ENCODE measurements at regions not wholly inside any gene's neighbourhood (a gene's known extent, or its start where the extent isn't known, plus 50 kb on each side); places are given as distances from the start of the nearest gene placed in this dataset.

- H3K4me1 ChIP-seq (ENCODE audit: insufficient read depth), result no peaks in the 10 kb centered on the region
- 81% methylated on average over 4 of the region's 4 CpGs for WGBS
- H3K27ac ChIP-seq (ENCODE audit: low read depth), result no peak overlapping the region
- no peaks in the 10 kb centered on the region for H3K36me3 ChIP-seq (ENCODE audit: insufficient read depth)
- DNase-seq (ENCODE audit: extremely low spot score), result no peak
- no peak overlapping the region for H3K4me3 ChIP-seq (ENCODE audit: low read depth, low read length)
Observed at GRCh38 chr14:37948266-37948665, 259.4 kb upstream of the SSTR1 start.

- Histone ChIP-seq H3K36me3 (ENCODE audit: insufficient read depth) (no peaks in the 10 kb centered on the region), H3K4me3 (ENCODE audit: low read depth, low read length) (no peak overlapping the region), H3K4me1 (ENCODE audit: insufficient read depth) (no peaks in the 10 kb centered on the region), H3K27ac (ENCODE audit: low read depth) (no peak overlapping the region)
- WGBS, result 68% methylated on average over 3 of the region's 3 CpGs
- DNase-seq (ENCODE audit: extremely low spot score), result no peak
Observed at GRCh38 chr14:37968664-37969240, 239.0 kb upstream of the SSTR1 start.

GRCh38 chr14:37969511-37969979, 238.2 kb upstream of the SSTR1 start:
- 46% methylated on average over 2 of the region's 2 CpGs for WGBS
- Histone ChIP-seq H3K4me3 (ENCODE audit: low read depth, low read length) (no peak overlapping the region), H3K27ac (ENCODE audit: low read depth) (no peak overlapping the region), H3K36me3 (ENCODE audit: insufficient read depth) (no peaks in the 10 kb centered on the region), H3K4me1 (ENCODE audit: insufficient read depth) (no peaks in the 10 kb centered on the region)
- DNase-seq (ENCODE audit: extremely low spot score), result no peak

GRCh38 chr14:37970696-37971095, 237.0 kb upstream of the SSTR1 start:
- H3K27ac ChIP-seq (ENCODE audit: low read depth), result no peak overlapping the region
- H3K4me3 ChIP-seq (ENCODE audit: low read depth, low read length), result no peak overlapping the region
- H3K36me3 ChIP-seq (ENCODE audit: insufficient read depth), result no peaks in the 10 kb centered on the region
- DNase-seq (ENCODE audit: extremely low spot score), result no peak
- H3K4me1 ChIP-seq (ENCODE audit: insufficient read depth), result no peaks in the 10 kb centered on the region
- whole genome bisulfite sequencing, result 78% methylated on average over 4 of the region's 4 CpGs

GRCh38 chr14:37972941-37973887, 234.5 kb upstream of the SSTR1 start:
- no peak overlapping the region for H3K4me3 ChIP-seq (ENCODE audit: low read depth, low read length)
- no peaks in the 10 kb centered on the region for H3K4me1 ChIP-seq (ENCODE audit: insufficient read depth)
- no peak overlapping the region for H3K27ac ChIP-seq (ENCODE audit: low read depth)
- no peaks in the 10 kb centered on the region for H3K36me3 ChIP-seq (ENCODE audit: insufficient read depth)
- DNase-seq (ENCODE audit: extremely low spot score), result no peak
- WGBS, result 41% methylated on average over 7 of the region's 7 CpGs

GRCh38 chr14:37974421-37974820, 233.3 kb upstream of the SSTR1 start:
- H3K27ac ChIP-seq (ENCODE audit: low read depth), result no peak overlapping the region
- DNase-seq (ENCODE audit: extremely low spot score), result no peak
- no peaks in the 10 kb centered on the region for H3K4me1 ChIP-seq (ENCODE audit: insufficient read depth)
- WGBS, result 98% methylated on average over 1 of the region's 1 CpG
- H3K36me3 ChIP-seq (ENCODE audit: insufficient read depth), result no peaks in the 10 kb centered on the region
- H3K4me3 ChIP-seq (ENCODE audit: low read depth, low read length), result no peak overlapping the region

GRCh38 chr14:37977481-37977880, 230.2 kb upstream of the SSTR1 start:
- H3K36me3 ChIP-seq (ENCODE audit: insufficient read depth), result no peaks in the 10 kb centered on the region
- H3K27ac ChIP-seq (ENCODE audit: low read depth), result no peak overlapping the region
- no peaks in the 10 kb centered on the region for H3K4me1 ChIP-seq (ENCODE audit: insufficient read depth)
- no peak overlapping the region for H3K4me3 ChIP-seq (ENCODE audit: low read depth, low read length)
- no peak for DNase-seq (ENCODE audit: extremely low spot score)

GRCh38 chr14:37985826-37986470, 221.8 kb upstream of the SSTR1 start:
- H3K27ac ChIP-seq (ENCODE audit: low read depth), result no peak overlapping the region
- H3K4me1 ChIP-seq (ENCODE audit: insufficient read depth), result no peaks in the 10 kb centered on the region
- H3K4me3 ChIP-seq (ENCODE audit: low read depth, low read length), result no peak overlapping the region
- WGBS, result 53% methylated on average over 2 of the region's 2 CpGs
- H3K36me3 ChIP-seq (ENCODE audit: insufficient read depth), result no peaks in the 10 kb centered on the region
- peak; percentile 35 for DNase-seq (ENCODE audit: extremely low spot score)

- DNase-seq (ENCODE audit: extremely low spot score), result no peak
- Histone ChIP-seq H3K4me3 (ENCODE audit: low read depth, low read length) (no peak overlapping the region), H3K4me1 (ENCODE audit: insufficient read depth) (no peaks in the 10 kb centered on the region), H3K27ac (ENCODE audit: low read depth) (no peak overlapping the region), H3K36me3 (ENCODE audit: insufficient read depth) (no peaks in the 10 kb centered on the region)
- 93% methylated on average over 3 of the region's 3 CpGs for WGBS
Observed at GRCh38 chr14:37988472-37988871, 219.2 kb upstream of the SSTR1 start.

- 30% methylated on average over 1 of the region's 1 CpG for WGBS
- no peak for DNase-seq (ENCODE audit: extremely low spot score)
- no peaks in the 10 kb centered on the region for H3K36me3 ChIP-seq (ENCODE audit: insufficient read depth)
Observed at GRCh38 chr14:37991027-37991426, 216.7 kb upstream of the SSTR1 start.

GRCh38 chr14:37992499-37992898, 215.2 kb upstream of the SSTR1 start:
- H3K4me3 ChIP-seq (ENCODE audit: low read depth, low read length), result no peak overlapping the region
- no peak for DNase-seq (ENCODE audit: extremely low spot score)
- no peak overlapping the region for H3K27ac ChIP-seq (ENCODE audit: low read depth)
- H3K36me3 ChIP-seq (ENCODE audit: insufficient read depth), result no peaks in the 10 kb centered on the region
- no peaks in the 10 kb centered on the region for H3K4me1 ChIP-seq (ENCODE audit: insufficient read depth)

More at GRCh38 chr14:37991027-37991426, 216.7 kb upstream of the SSTR1 start:
- Histone ChIP-seq H3K4me1 (ENCODE audit: insufficient read depth) (no peaks in the 10 kb centered on the region), H3K27ac (ENCODE audit: low read depth) (no peak overlapping the region), H3K4me3 (ENCODE audit: low read depth, low read length) (no peak overlapping the region)

GRCh38 chr14:37994846-37995372, 212.8 kb upstream of the SSTR1 start:
- Histone ChIP-seq H3K4me3 (ENCODE audit: low read depth, low read length) (no peak overlapping the region), H3K36me3 (ENCODE audit: insufficient read depth) (no peaks in the 10 kb centered on the region), H3K27ac (ENCODE audit: low read depth) (no peak overlapping the region), H3K4me1 (ENCODE audit: insufficient read depth) (no peaks in the 10 kb centered on the region)
- 76% methylated on average over 4 of the region's 4 CpGs for whole genome bisulfite sequencing
- DNase-seq (ENCODE audit: extremely low spot score), result no peak

- Histone ChIP-seq H3K4me3 (ENCODE audit: low read depth, low read length) (no peak overlapping the region), H3K36me3 (ENCODE audit: insufficient read depth) (no peaks in the 10 kb centered on the region), H3K4me1 (ENCODE audit: insufficient read depth) (no peaks in the 10 kb centered on the region), H3K27ac (ENCODE audit: low read depth) (no peak overlapping the region)
- no peak for DNase-seq (ENCODE audit: extremely low spot score)
- 88% methylated on average over 3 of the region's 3 CpGs for WGBS
Observed at GRCh38 chr14:37997017-37997416, 210.7 kb upstream of the SSTR1 start.

GRCh38 chr14:38000340-38000739, 207.4 kb upstream of the SSTR1 start:
- H3K27ac ChIP-seq (ENCODE audit: low read depth), result no peak overlapping the region
- 48% methylated on average over 2 of the region's 2 CpGs for WGBS
- no peaks in the 10 kb centered on the region for H3K36me3 ChIP-seq (ENCODE audit: insufficient read depth)
- no peak for DNase-seq (ENCODE audit: extremely low spot score)
- H3K4me1 ChIP-seq (ENCODE audit: insufficient read depth), result no peaks in the 10 kb centered on the region
- H3K4me3 ChIP-seq (ENCODE audit: low read depth, low read length), result no peak overlapping the region
